Fibroblast of lung (primary cell): ENCODE measurements at regions not wholly inside any gene's neighbourhood (a gene's known extent, or its start where the extent isn't known, plus 50 kb on each side); places are given as distances from the start of the nearest gene placed in this dataset.

Experiments used
- EZH2 ChIP-seq: IDR thresholded peaks from 2 replicates; pipeline ENCODE4 v1.5.1; 2012; ENCODE audit warnings: low read length, control low read depth, mild to moderate bottlenecking; ENCODE audit errors: missing control alignments
- TF ChIP-seq, protein P1 (sequence below), 2 donors: IDR thresholded peaks in 1 of 2; conservative IDR thresholded peaks in 1 of 2; 1 replicate in 1 of 2; 2 replicates in 1 of 2; pipeline ENCODE4 v1.5.1; 2011 to 2012; ENCODE audit warnings: low read length in 2 of 2, control low read depth in 1 of 2, inconsistent platforms in 1 of 2, low read depth in 1 of 2, mild to moderate bottlenecking in 1 of 2

DNA sequence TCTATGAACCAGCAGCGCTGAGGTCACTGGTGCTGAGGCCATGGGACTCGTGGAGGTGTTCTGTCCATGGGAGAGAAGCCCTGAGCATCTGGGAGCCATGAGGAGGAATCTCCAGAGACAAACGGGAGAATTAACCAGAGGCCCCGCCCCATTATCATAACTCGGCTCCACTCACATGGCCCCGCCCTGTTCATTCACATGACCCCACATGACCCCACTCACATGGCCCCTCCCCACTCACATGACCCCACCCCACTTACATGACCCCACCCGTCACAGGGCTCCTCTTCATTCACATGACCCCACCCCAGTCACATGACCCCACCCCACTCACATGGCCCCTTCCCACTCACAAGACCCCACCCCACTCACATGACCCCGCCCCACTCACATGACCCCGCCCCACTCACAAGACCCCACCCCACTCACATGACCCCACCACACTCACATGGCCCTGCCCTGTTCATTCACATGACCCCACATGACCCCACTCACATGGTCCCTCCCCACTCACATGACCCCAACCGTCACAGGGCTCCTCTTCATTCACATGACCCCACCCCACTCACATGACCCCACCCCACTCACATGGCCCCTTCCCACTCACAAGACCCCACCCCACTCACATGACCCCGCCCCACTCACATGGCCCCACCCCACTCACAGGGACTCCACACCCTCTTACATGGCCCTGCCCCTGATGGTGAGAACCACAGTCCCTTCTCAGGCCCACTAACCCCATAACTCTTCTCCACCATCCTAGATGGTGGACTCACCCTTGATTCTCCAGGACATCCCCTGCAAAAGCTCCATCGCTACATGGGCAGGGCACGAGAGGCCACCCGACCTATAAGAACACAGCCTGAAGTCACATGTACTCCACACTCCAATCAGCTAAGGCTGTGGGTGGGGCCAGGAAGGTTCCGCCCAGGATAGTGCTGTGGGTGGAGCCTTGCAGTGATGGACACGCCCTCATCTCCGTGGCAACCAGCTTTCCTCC, 151.1 kb upstream of the SFSWAP start:
- TF ChIP-seq, protein P1, sequence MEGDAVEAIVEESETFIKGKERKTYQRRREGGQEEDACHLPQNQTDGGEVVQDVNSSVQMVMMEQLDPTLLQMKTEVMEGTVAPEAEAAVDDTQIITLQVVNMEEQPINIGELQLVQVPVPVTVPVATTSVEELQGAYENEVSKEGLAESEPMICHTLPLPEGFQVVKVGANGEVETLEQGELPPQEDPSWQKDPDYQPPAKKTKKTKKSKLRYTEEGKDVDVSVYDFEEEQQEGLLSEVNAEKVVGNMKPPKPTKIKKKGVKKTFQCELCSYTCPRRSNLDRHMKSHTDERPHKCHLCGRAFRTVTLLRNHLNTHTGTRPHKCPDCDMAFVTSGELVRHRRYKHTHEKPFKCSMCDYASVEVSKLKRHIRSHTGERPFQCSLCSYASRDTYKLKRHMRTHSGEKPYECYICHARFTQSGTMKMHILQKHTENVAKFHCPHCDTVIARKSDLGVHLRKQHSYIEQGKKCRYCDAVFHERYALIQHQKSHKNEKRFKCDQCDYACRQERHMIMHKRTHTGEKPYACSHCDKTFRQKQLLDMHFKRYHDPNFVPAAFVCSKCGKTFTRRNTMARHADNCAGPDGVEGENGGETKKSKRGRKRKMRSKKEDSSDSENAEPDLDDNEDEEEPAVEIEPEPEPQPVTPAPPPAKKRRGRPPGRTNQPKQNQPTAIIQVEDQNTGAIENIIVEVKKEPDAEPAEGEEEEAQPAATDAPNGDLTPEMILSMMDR (conservative IDR thresholded peaks at IDR 0.05 in 1 of 2, IDR thresholded peaks at IDR 0.05 in 1 of 2; ENCODE audit: low read depth in 1 of 2, low read length in 2 of 2): no peak
- TF ChIP-seq EZH2: no peak
